ENCODE measurements at regions not wholly inside any gene's neighbourhood (a gene's known extent, or its start where the extent isn't known, plus 50 kb on each side); places are given as distances from the start of the nearest gene placed in this dataset.
"Not testable (repeated sequence)": the region's sequence is repeated elsewhere in the genome, so short reads cannot be mapped to it uniquely, and the experiment has no call there.

- Histone ChIP-seq H3K27me3 (ENCODE audit: control insufficient read depth, insufficient read depth, low read length) (no peaks in the 10 kb centered on the region), H3K4me3 (ENCODE audit: insufficient read depth, low read depth, low read length) (no peak overlapping the region), H3K36me3 (replicated peaks; ENCODE audit: control insufficient read depth, insufficient read depth, low read length) (no peaks in the 10 kb centered on the region)
- DNase-seq: no peak
Observed at GRCh38 chr5:109630093-109630492, 59.6 kb upstream of the MAN2A1 start.

- no peak overlapping the region for H3K4me3 ChIP-seq (ENCODE audit: insufficient read depth, low read depth, low read length)
- H3K36me3 ChIP-seq (replicated peaks; ENCODE audit: control insufficient read depth, insufficient read depth, low read length): no peaks in the 10 kb centered on the region
- no peak for DNase-seq
- H3K27me3 ChIP-seq (ENCODE audit: control insufficient read depth, insufficient read depth, low read length): no peaks in the 10 kb centered on the region
Observed at GRCh38 chr5:109628591-109628990, 61.1 kb upstream of the MAN2A1 start.

DNA sequence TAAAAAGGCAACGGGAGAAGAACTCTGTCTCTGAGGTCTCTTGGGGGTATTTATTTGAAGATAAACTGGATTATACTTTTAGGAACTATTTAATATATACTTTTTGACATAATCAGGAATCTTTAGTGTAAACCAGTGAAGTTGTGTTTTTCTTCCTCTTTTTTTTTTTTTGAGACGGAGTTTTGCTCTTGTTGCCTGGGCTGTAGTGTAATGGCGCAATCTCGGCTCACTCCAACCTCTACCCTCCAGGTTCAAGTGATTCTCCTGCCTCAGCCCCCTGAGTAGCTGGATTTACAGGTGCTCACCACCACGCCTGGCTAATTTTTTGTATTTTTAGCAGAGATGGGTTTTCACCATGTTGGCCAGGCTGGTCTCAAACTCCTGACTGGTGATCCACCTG is 68.5 kb upstream of the MAN2A1 start:
- DNase-seq; H3K27me3 ChIP-seq (ENCODE audit: control insufficient read depth, insufficient read depth, low read length); H3K4me3 ChIP-seq (ENCODE audit: insufficient read depth, low read depth, low read length); H3K36me3 ChIP-seq (replicated peaks; ENCODE audit: control insufficient read depth, insufficient read depth, low read length): not testable (repeated sequence)

- Histone ChIP-seq H3K27me3 (ENCODE audit: control insufficient read depth, insufficient read depth, low read length) (no peaks in the 10 kb centered on the region), H3K36me3 (replicated peaks; ENCODE audit: control insufficient read depth, insufficient read depth, low read length) (no peaks in the 10 kb centered on the region), H3K4me3 (ENCODE audit: insufficient read depth, low read depth, low read length) (no peak overlapping the region)
- DNase-seq: no peak
Observed at GRCh38 chr5:109620651-109621050, 69.1 kb upstream of the MAN2A1 start.

- DNase-seq: no peak
- Histone ChIP-seq H3K27me3 (ENCODE audit: control insufficient read depth, insufficient read depth, low read length) (no peaks in the 10 kb centered on the region), H3K36me3 (replicated peaks; ENCODE audit: control insufficient read depth, insufficient read depth, low read length) (no peaks in the 10 kb centered on the region), H3K4me3 (ENCODE audit: insufficient read depth, low read depth, low read length) (no peak overlapping the region)
Observed at GRCh38 chr5:109619606-109620005, 70.1 kb upstream of the MAN2A1 start.

GRCh38 chr5:109619021-109619460 is 70.7 kb upstream of the MAN2A1 start:
- H3K27me3 ChIP-seq (ENCODE audit: control insufficient read depth, insufficient read depth, low read length): no peaks in the 10 kb centered on the region
- no peak for DNase-seq
- H3K4me3 ChIP-seq (ENCODE audit: insufficient read depth, low read depth, low read length): no peak overlapping the region
- no peaks in the 10 kb centered on the region for H3K36me3 ChIP-seq (replicated peaks; ENCODE audit: control insufficient read depth, insufficient read depth, low read length)

DNA sequence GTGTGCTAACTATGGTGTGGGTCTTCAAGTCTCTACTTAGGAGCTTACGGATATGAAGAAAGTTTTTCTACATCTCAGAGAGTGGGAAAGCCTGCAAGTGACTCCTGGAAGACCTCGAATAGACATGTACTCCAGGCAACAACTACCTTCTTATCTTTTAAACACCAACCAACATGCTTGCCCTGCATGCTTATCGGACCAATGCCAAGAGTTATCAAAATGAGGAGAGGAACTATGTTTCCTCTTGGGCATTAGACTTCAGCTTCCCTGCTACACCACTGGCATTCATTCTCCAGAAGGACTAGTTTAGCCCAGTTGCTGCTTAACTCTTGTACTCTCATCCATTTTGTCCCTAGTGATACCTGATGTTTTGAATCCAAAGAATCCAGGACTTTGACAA is 74.7 kb upstream of the MAN2A1 start:
- H3K27me3 ChIP-seq (ENCODE audit: control insufficient read depth, insufficient read depth, low read length): no peaks in the 10 kb centered on the region
- no peak for DNase-seq
- no peaks in the 10 kb centered on the region for H3K36me3 ChIP-seq (replicated peaks; ENCODE audit: control insufficient read depth, insufficient read depth, low read length)
- no peak overlapping the region for H3K4me3 ChIP-seq (ENCODE audit: insufficient read depth, low read depth, low read length)

GRCh38 chr5:109614301-109614700 is 75.4 kb upstream of the MAN2A1 start:
- Histone ChIP-seq H3K4me3 (ENCODE audit: insufficient read depth, low read depth, low read length) (no peak overlapping the region), H3K27me3 (ENCODE audit: control insufficient read depth, insufficient read depth, low read length) (no peaks in the 10 kb centered on the region), H3K36me3 (replicated peaks; ENCODE audit: control insufficient read depth, insufficient read depth, low read length) (no peaks in the 10 kb centered on the region)
- no peak for DNase-seq

- Histone ChIP-seq H3K36me3 (replicated peaks; ENCODE audit: control insufficient read depth, insufficient read depth, low read length) (no peaks in the 10 kb centered on the region), H3K4me3 (ENCODE audit: insufficient read depth, low read depth, low read length) (no peak overlapping the region), H3K27me3 (ENCODE audit: control insufficient read depth, insufficient read depth, low read length) (no peaks in the 10 kb centered on the region)
- DNase-seq: no peak
Observed at GRCh38 chr5:109612278-109612905, 77.3 kb upstream of the MAN2A1 start.

DNA sequence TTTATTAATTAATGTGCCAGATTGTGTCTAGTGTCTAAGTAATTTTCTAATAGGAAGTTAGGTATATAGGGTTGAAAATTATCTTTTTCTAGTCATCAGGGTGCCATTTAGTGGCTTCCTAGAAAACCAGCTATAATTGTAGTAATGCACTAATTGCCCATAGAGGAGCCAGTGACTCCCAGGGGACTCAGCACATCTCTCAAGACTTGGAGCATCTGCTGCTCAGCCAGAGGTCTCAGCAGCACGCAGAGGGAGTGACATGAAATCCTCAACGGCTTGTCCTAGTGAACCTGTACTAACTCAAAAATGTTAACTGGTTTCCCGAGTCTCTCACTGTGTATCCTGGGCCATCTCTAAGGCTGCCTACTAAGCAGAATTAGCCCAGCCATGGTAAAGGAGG is 78.2 kb upstream of the MAN2A1 start:
- no peaks in the 10 kb centered on the region for H3K36me3 ChIP-seq (replicated peaks; ENCODE audit: control insufficient read depth, insufficient read depth, low read length)
- DNase-seq: no peak
- H3K4me3 ChIP-seq (ENCODE audit: insufficient read depth, low read depth, low read length): no peak overlapping the region

GRCh38 chr5:109611061-109611460 is 78.7 kb upstream of the MAN2A1 start:
- DNase-seq: no peak
- no peaks in the 10 kb centered on the region for H3K36me3 ChIP-seq (replicated peaks; ENCODE audit: control insufficient read depth, insufficient read depth, low read length)

More for the DNA sequence above, 78.2 kb upstream of the MAN2A1 start:
- H3K27me3 ChIP-seq (ENCODE audit: control insufficient read depth, insufficient read depth, low read length): no peaks in the 10 kb centered on the region

GRCh38 chr5:109610581-109610980 is 79.1 kb upstream of the MAN2A1 start:
- DNase-seq: no peak
- Histone ChIP-seq H3K36me3 (replicated peaks; ENCODE audit: control insufficient read depth, insufficient read depth, low read length) (no peaks in the 10 kb centered on the region), H3K4me3 (ENCODE audit: insufficient read depth, low read depth, low read length) (no peak overlapping the region), H3K27me3 (ENCODE audit: control insufficient read depth, insufficient read depth, low read length) (no peaks in the 10 kb centered on the region)

More at GRCh38 chr5:109611061-109611460, 78.7 kb upstream of the MAN2A1 start:
- no peaks in the 10 kb centered on the region for H3K27me3 ChIP-seq (ENCODE audit: control insufficient read depth, insufficient read depth, low read length)
- H3K4me3 ChIP-seq (ENCODE audit: insufficient read depth, low read depth, low read length): no peak overlapping the region

- Histone ChIP-seq H3K4me3 (ENCODE audit: insufficient read depth, low read depth, low read length) (no peak overlapping the region), H3K27me3 (ENCODE audit: control insufficient read depth, insufficient read depth, low read length) (no peaks in the 10 kb centered on the region), H3K36me3 (replicated peaks; ENCODE audit: control insufficient read depth, insufficient read depth, low read length) (no peaks in the 10 kb centered on the region)
- DNase-seq: no peak
Observed at GRCh38 chr5:109605207-109605730, 84.5 kb upstream of the MAN2A1 start.

DNA sequence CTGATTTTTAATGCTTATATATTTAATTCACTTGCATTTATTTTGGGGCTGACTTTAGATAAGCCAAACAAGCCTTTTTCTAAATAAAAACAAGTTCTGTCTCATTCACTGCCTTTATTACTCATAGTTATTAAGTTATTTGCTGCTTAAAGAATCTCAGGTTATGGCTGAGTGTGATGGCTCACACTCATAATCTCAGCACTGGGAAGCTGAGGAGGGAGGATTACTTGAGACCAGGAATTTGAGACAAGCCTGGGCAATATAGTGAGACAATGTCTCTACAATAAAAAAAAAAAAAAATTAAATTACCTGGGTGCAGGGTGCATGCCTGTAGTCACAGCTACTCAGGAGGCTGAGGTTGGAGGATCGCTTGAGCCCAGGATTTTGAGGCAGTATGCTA is 85.0 kb upstream of the MAN2A1 start:
- Histone ChIP-seq H3K4me3 (ENCODE audit: insufficient read depth, low read depth, low read length) (no peak overlapping the region), H3K36me3 (replicated peaks; ENCODE audit: control insufficient read depth, insufficient read depth, low read length) (no peaks in the 10 kb centered on the region), H3K27me3 (ENCODE audit: control insufficient read depth, insufficient read depth, low read length) (no peaks in the 10 kb centered on the region)
- DNase-seq: no peak

- H3K4me3 ChIP-seq (ENCODE audit: insufficient read depth, low read depth, low read length): no peak overlapping the region
- DNase-seq: peak; percentile 8
- H3K27me3 ChIP-seq (ENCODE audit: control insufficient read depth, insufficient read depth, low read length): no peaks in the 10 kb centered on the region
- H3K36me3 ChIP-seq (replicated peaks; ENCODE audit: control insufficient read depth, insufficient read depth, low read length): no peaks in the 10 kb centered on the region
Observed at GRCh38 chr5:109601736-109602135, 88.0 kb upstream of the MAN2A1 start.

DNA sequence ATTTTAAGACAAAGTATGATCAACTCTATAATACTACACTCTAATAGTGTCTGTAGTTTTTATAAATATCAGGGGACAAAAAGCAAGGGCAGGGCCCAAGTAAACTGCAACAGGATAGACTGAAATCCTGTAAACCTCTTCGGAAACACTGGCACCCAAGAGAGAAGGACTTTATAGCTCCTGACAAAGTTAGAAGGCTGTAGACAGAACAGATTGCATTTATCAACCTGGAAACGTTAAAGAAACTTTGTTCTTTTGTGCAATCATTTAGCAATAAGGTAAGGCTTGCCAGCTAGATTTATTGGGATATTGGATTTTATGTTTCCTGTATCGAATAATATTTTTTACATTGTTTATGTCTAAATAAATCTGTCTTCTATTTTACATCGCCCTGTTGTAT is 91.8 kb upstream of the MAN2A1 start:
- Histone ChIP-seq H3K27me3 (ENCODE audit: control insufficient read depth, insufficient read depth, low read length) (no peaks in the 10 kb centered on the region), H3K36me3 (replicated peaks; ENCODE audit: control insufficient read depth, insufficient read depth, low read length) (no peaks in the 10 kb centered on the region), H3K4me3 (ENCODE audit: insufficient read depth, low read depth, low read length) (no peak overlapping the region)
- no peak for DNase-seq
